ENCODE measurements at regions not wholly inside any gene's neighbourhood (a gene's known extent, or its start where the extent isn't known, plus 50 kb on each side); places are given as distances from the start of the nearest gene placed in this dataset.

DNA sequence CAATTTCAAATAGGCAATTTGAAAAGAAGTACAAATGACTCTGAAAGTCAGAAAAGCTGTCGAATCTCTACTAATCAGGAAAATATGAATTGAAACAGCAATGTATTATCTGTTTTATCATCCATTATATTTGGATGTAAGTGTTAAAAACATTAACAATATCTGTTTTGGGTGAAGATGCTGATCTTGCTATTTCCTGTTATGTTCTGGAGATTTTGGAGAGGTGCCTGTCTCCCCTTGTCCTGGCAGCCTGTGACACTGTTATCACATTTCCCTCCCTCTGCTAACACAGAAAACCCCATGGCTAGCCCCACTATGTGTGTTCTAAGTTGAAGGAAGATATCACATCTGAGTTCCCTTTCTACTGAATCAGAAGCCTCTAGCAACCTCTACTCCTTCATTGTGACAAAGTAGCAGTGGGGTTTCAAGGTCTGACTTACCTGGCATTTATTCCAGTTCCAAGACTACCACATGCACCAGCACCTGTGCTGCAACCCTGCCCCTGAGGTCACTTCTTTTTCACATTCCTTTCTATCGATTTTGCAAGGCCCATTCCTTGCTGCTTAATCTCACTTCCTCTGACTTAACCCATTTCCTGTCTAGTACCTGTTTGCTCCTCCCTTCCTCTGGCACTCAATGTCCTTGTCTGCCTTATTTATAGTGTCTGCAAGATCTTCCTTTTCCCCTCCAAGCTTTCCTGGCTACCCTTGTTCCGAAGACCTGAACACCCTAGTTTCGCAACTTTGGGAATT is 95.5 kb upstream of the COL8A1 start:
- no peak for TF ChIP-seq POLR2A (IDR thresholded peaks at IDR 0.05)
- TF ChIP-seq CTCF (IDR thresholded peaks at IDR 0.05), result no peak

DNA sequence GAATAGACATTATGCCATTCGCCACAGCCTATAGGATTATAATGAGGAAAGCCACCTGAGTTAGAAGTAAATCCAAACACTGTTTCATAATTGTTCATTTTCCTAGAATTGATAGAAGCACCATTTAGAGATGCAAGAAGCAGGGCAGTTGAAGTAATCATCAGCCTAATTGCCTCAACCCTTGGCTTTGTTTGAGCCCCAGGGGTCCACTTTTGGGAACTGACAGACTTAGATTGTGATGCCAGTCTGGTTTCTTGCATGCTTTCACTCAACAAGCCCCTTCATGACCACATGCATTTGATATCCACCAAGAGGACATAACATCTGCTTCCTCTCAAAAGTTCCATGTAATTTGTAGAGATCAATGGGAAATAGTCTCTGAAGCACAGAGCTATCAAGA is 97.2 kb upstream of the COL8A1 start:
- Histone ChIP-seq H3K27ac (no peak overlapping the region), H3K9me3 (no peaks in the 10 kb centered on the region), H3K27me3 (no peaks in the 10 kb centered on the region), H3K4me1 (no peaks in the 10 kb centered on the region), H3K4me3 (no peak overlapping the region), H3K36me3 (no peaks in the 10 kb centered on the region)
- intact Hi-C loops (cut with DNase I; ENCODE audit: low total_unique reads), result no loop called here
- TF ChIP-seq CTCF (IDR thresholded peaks at IDR 0.05) (no peak), POLR2A (IDR thresholded peaks at IDR 0.05) (no peak)
- no peak for DNase-seq

More for the DNA sequence above, 95.5 kb upstream of the COL8A1 start:
- no peaks in the 10 kb centered on the region for H3K4me1 ChIP-seq
- H3K27me3 ChIP-seq, result no peaks in the 10 kb centered on the region
- no peak overlapping the region for H3K27ac ChIP-seq
- no peaks in the 10 kb centered on the region for H3K9me3 ChIP-seq
- H3K36me3 ChIP-seq, result no peaks in the 10 kb centered on the region
- no peak for DNase-seq
- no peak overlapping the region for H3K4me3 ChIP-seq
- intact Hi-C loops (cut with DNase I; ENCODE audit: low total_unique reads), result no loop called here

DNA sequence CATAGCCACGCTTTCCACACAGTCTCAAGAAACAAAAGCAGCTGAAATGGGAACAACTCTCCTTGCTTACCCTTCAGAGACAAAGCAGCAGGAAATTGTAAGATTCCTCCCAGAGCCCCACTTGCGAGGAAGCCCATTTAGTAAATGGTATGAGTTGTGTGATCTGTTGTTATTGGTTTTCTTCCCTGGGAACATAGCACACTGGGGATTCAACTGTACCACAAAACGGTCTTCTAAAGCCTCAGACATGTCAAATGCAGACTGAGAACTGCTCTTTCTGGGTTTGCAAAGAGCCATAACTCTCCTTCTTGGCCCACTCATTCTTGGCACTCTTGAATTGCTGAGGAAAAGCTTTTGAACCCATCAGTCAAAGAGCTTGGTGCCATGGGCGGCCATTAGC is 101.0 kb upstream of the COL8A1 start:
- Histone ChIP-seq H3K4me3 (no peak overlapping the region), H3K4me1 (no peaks in the 10 kb centered on the region), H3K36me3 (no peaks in the 10 kb centered on the region), H3K9me3 (no peaks in the 10 kb centered on the region), H3K27ac (no peak overlapping the region), H3K27me3 (no peaks in the 10 kb centered on the region)
- no peak for DNase-seq
- intact Hi-C loops (cut with DNase I; ENCODE audit: low total_unique reads), result no loop called here
- TF ChIP-seq POLR2A (IDR thresholded peaks at IDR 0.05) (no peak), CTCF (IDR thresholded peaks at IDR 0.05) (no peak)

- Histone ChIP-seq H3K36me3 (no peaks in the 10 kb centered on the region), H3K4me1 (no peaks in the 10 kb centered on the region), H3K27ac (no peak overlapping the region), H3K4me3 (no peak overlapping the region), H3K9me3 (no peaks in the 10 kb centered on the region), H3K27me3 (no peaks in the 10 kb centered on the region)
- intact Hi-C loops (cut with DNase I; ENCODE audit: low total_unique reads), result no loop called here
- TF ChIP-seq CTCF (IDR thresholded peaks at IDR 0.05) (no peak), POLR2A (IDR thresholded peaks at IDR 0.05) (no peak)
- DNase-seq, result no peak
Measured at GRCh38 chr3:99536555-99537314, 101.7 kb upstream of the COL8A1 start.

All from uterus (tissue), 3 donors.